ENCODE measurements at regions not wholly inside any gene's neighbourhood (a gene's known extent, or its start where the extent isn't known, plus 50 kb on each side); places are given as distances from the start of the nearest gene placed in this dataset.

DNA sequence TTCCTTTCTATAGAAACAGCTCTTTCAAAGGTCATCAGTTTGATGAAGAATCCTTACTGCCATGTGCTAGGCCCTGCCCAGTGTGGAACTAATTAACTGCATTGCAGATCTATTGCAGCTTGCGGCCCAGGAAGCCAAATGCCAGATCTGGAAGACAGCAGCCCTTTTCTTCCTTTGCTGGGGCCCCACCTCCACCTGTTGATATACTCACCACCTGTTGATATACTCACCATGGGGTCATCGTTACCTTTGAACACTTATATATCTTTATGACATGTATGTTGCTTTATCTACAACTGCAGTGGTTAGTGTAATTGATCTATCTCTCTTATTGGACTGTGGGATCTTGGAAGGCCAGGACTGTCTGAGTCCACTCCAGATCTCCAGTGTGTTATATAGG lies 292.5 kb downstream of the ATP23 start:
- ChIA-PET POLR2A (ENCODE audit: low non-redundant PET) (no interaction called here), CTCF (no interaction called here)
- no peak for DNase-seq (ENCODE audit: low spot score)
- TF ChIP-seq, protein P1, sequence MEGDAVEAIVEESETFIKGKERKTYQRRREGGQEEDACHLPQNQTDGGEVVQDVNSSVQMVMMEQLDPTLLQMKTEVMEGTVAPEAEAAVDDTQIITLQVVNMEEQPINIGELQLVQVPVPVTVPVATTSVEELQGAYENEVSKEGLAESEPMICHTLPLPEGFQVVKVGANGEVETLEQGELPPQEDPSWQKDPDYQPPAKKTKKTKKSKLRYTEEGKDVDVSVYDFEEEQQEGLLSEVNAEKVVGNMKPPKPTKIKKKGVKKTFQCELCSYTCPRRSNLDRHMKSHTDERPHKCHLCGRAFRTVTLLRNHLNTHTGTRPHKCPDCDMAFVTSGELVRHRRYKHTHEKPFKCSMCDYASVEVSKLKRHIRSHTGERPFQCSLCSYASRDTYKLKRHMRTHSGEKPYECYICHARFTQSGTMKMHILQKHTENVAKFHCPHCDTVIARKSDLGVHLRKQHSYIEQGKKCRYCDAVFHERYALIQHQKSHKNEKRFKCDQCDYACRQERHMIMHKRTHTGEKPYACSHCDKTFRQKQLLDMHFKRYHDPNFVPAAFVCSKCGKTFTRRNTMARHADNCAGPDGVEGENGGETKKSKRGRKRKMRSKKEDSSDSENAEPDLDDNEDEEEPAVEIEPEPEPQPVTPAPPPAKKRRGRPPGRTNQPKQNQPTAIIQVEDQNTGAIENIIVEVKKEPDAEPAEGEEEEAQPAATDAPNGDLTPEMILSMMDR (conservative IDR thresholded peaks at IDR 0.05; ENCODE audit: low read depth): no peak
- no peak overlapping the region for H3K27ac ChIP-seq

DNA sequence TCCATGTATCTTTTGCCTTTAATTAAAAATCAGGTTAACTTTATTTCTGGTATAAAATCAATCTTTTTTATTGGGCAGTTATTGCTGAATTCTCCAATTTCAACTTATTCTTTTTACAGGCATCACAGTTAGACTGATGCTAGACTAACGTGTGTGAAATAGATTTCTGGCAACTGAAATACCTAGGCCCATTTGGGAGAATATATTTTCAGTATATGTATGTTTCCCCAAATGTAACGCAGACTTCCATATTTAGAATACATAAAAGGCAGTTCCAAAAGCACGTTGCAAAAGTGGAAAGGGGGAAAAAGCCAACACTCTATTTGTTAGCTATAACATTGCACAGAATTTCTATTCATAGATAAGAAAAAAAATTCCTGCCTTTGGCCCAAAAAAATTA lies 297.0 kb downstream of the ATP23 start:
- DNase-seq (ENCODE audit: low spot score): no peak
- POLR2A ChIA-PET (ENCODE audit: low non-redundant PET): no interaction called here
- CTCF ChIA-PET: no interaction called here
- no peak overlapping the region for H3K27ac ChIP-seq
- TF ChIP-seq, protein P1 (conservative IDR thresholded peaks at IDR 0.05; ENCODE audit: low read depth): no peak

GRCh38 chr12:58241099-58241498 lies 299.7 kb downstream of the ATP23 start:
- CTCF ChIA-PET: no interaction called here
- DNase-seq (ENCODE audit: low spot score): no peak
- H3K27ac ChIP-seq: no peak overlapping the region
- POLR2A ChIA-PET (ENCODE audit: low non-redundant PET): no interaction called here
- TF ChIP-seq, protein P1 (conservative IDR thresholded peaks at IDR 0.05; ENCODE audit: low read depth): no peak

DNA sequence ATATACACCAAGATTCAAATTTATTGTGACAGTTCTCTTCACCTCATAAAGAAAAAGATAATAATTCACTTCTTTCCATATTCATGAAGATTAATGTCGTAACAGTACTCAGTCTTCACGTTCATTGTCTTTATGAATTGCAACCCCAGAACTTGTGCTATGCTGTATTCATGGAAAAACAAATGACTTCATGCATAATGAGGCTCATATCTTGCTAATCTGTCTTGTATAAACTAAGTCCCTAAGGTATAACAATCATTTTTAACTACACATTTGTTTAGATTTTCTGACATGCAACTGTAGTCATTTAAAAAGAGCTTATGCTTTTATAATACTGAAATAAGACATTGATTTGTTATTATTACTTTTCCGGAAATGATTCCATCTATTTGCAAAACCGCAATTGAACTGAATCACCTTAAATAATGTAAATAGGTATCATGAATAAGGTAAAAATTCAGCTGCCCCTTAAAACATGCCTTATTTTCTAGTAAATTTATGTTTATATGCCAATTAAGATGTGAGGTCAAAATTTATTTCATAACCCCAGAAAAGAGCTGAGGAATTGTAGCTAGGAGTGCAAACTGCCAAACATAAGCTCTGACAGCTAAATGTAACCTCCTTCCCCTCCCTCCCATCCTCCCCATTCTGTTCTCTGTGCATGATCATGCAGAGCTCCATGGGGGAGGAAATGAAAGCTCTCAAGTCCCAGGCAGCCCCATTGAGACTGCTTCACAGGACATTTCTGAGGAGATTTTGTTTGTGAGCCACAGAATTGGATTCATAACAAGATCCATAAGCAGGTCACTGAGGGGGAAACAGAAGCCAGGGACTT lies 301.6 kb downstream of the ATP23 start:
- CTCF ChIA-PET: no interaction called here
- TF ChIP-seq, protein P1 (conservative IDR thresholded peaks at IDR 0.05; ENCODE audit: low read depth): no peak

GRCh38 chr12:58247633-58248032 lies 306.3 kb downstream of the ATP23 start:
- no peak overlapping the region for H3K27ac ChIP-seq
- no peak for DNase-seq (ENCODE audit: low spot score)
- TF ChIP-seq, protein P1 (conservative IDR thresholded peaks at IDR 0.05; ENCODE audit: low read depth): no peak
- POLR2A ChIA-PET (ENCODE audit: low non-redundant PET): no interaction called here
- CTCF ChIA-PET: interaction anchor here (0.6 to 0.8 kb wide), 2 partner anchors 12 to 376 kb away, joined by 3 to 4 read pairs; no protein-coding TSS in a partner anchor

More for the DNA sequence above, 301.6 kb downstream of the ATP23 start:
- POLR2A ChIA-PET (ENCODE audit: low non-redundant PET): no interaction called here
- no peak for DNase-seq (ENCODE audit: low spot score)
- H3K27ac ChIP-seq: no peak overlapping the region

GRCh38 chr12:58248599-58248998 lies 307.2 kb downstream of the ATP23 start:
- TF ChIP-seq, protein P1 (conservative IDR thresholded peaks at IDR 0.05; ENCODE audit: low read depth): no peak
- no peak overlapping the region for H3K27ac ChIP-seq
- CTCF ChIA-PET: interaction anchor here (0.5 kb wide), 1 partner anchor 35 kb away, joined by 3 read pairs; no protein-coding TSS in a partner anchor
- no peak for DNase-seq (ENCODE audit: low spot score)
- POLR2A ChIA-PET (ENCODE audit: low non-redundant PET): no interaction called here

Data from RWPE1 (cell line).